HepG2 (cell line): ENCODE measurements at regions not wholly inside any gene's neighbourhood (a gene's known extent, or its start where the extent isn't known, plus 50 kb on each side); places are given as distances from the start of the nearest gene placed in this dataset.
A peak's percentile ranks its signal among the peaks of the same experiment; 100 is the strongest.

ENCODE experiments used
- ATAC-seq: fragments of 200-7000 bp; cut with Tn5 transposase; 3 replicates; pipeline ENCODE4 v1.9.1; 2020; ENCODE audit warnings: mild to moderate bottlenecking, moderate library complexity
- BruUV-seq: library from RNA; stranded (reverse); fragments of 400-500 nt; replicated peaks from 2 replicates; lab custom pipeline; 2021; lab: Mats Ljungman, UMichigan
- CTCF ChIA-PET: fragments of 300-600 bp; formaldehyde crosslinking; extraction: SDS; loops from one replicate; lab custom pipeline; 2021; ENCODE audit warnings: low total read pairs, inconsistent platforms, low intra/inter-chr PET ratio; lab: Yijun Ruan, JAX
- POLR2A ChIA-PET: fragments of 350-600 bp; sonication (Branson Sonifier 250); formaldehyde crosslinking; loops from one replicate; lab custom pipeline; 2020; ENCODE audit warnings: antibody characterized with exemption, inconsistent platforms; lab: Yijun Ruan, JAX
- DNase-seq: peaks from one replicate; pipeline ENCODE4 v3.0.0-alpha.2; 2015; ENCODE audit warnings: low spot score
- FAIRE-seq: peaks from 3 replicates; lab custom pipeline; 2011; peaks lifted over from hg19 to GRCh38; lab: Jason Lieb, UNC
- H2AFZ ChIP-seq: one replicate; pipeline ENCODE4 v1.6.1; 2011; ENCODE audit warnings: low read length, inconsistent platforms
- H3K27ac ChIP-seq: fragments of 300-600 bp; 3 replicates; pipeline ENCODE4 v1.8.0; 2011; ENCODE audit warnings: mixed run types, mild to moderate bottlenecking, mixed read lengths, low read length, inconsistent platforms; ENCODE audit not compliant: insufficient read depth; ENCODE audit errors: extremely low read length
- H3K27me3 ChIP-seq, 2 experiments: fragments of 200-600 bp in 1 of 2; 2 replicates in 1 of 2; 3 replicates in 1 of 2; pipeline versions ENCODE4 v1.6.0 to v1.8.0; 2011; ENCODE audit warnings: low read length in 2 of 2, mild to moderate bottlenecking in 2 of 2, moderate library complexity in 2 of 2, inconsistent platforms in 1 of 2; ENCODE audit not compliant: insufficient read depth in 2 of 2, control insufficient read depth in 1 of 2
- H3K36me3 ChIP-seq, 2 experiments: fragments of 200-600 bp in 1 of 2; replicated peaks in 1 of 2; 2 replicates in 1 of 2; 3 replicates in 1 of 2; pipeline versions ENCODE4 v1.5.1 to v1.8.0; 2011; ENCODE audit warnings: low read length in 2 of 2, inconsistent platforms in 1 of 2; ENCODE audit not compliant: insufficient read depth in 2 of 2, control insufficient read depth in 1 of 2
- H3K4me1 ChIP-seq: 2 replicates; pipeline ENCODE4 v1.5.1; 2012; ENCODE audit warnings: low read length, inconsistent platforms; ENCODE audit not compliant: insufficient read depth
- H3K4me2 ChIP-seq: 2 replicates; pipeline ENCODE4 v1.6.0; 2011; ENCODE audit warnings: low read depth, low read length, inconsistent platforms
- H3K4me3 ChIP-seq, 3 experiments: fragments of 200-600 bp in 1 of 3; sonication (generic), shearing (Covaris generic) in 1 of 3; replicated peaks in 1 of 3; 2 replicates each; pipeline ENCODE4 v1.5.1; 2011 to 2016; ENCODE audit warnings: low read length in 3 of 3, inconsistent platforms in 2 of 3, low read depth in 2 of 3, mild to moderate bottlenecking in 2 of 3, control low read depth in 1 of 3, mixed read lengths in 1 of 3; ENCODE audit not compliant: insufficient read depth in 1 of 3
- H3K79me2 ChIP-seq: one replicate; pipeline ENCODE4 v1.6.1; 2011; ENCODE audit warnings: low read length, inconsistent platforms; ENCODE audit not compliant: insufficient read depth
- H3K9ac ChIP-seq: 2 replicates; pipeline ENCODE4 v1.6.0; 2011; ENCODE audit warnings: mild to moderate bottlenecking, low read depth, low read length, inconsistent platforms; ENCODE audit not compliant: insufficient read depth
- H3K9me3 ChIP-seq: 2 replicates; pipeline ENCODE4 v1.5.1; 2012; ENCODE audit warnings: mild to moderate bottlenecking, low read length
- H4K20me1 ChIP-seq: 2 replicates; pipeline ENCODE4 v1.6.0; 2011; ENCODE audit warnings: inconsistent platforms, mild to moderate bottlenecking, low read length, moderate library complexity; ENCODE audit not compliant: insufficient read depth
- CEBPB ChIP-seq: IDR thresholded peaks from 2 replicates; pipeline ENCODE4 v1.6.1; 2011; ENCODE audit warnings: low read depth, low read length, improper control_type of control experiment, borderline replicate concordance
- KMT2B ChIP-seq: IDR thresholded peaks from 2 replicates; pipeline ENCODE4 v1.6.1; 2016; ENCODE audit warnings: missing genetic modification reagents, missing compliant biosample characterization
- MAFK ChIP-seq, 2 experiments: IDR thresholded peaks in 1 of 2; conservative IDR thresholded peaks in 1 of 2; 2 replicates each; pipeline ENCODE4 v1.6.1; 2011; ENCODE audit warnings: improper control_type of control experiment in 2 of 2, low read length in 2 of 2
- ZNF296 ChIP-seq: sonication (generic); formaldehyde crosslinking; conservative IDR thresholded peaks from 2 replicates; pipeline ENCODE4 v1.5.0; 2020; ENCODE audit warnings: mild to moderate bottlenecking, missing genetic modification reagents
- WGBS: methylation state at CpG from one replicate; pipeline ENCODE4 v1.1.6; 2017; ENCODE audit warnings: low lambda C conversion rate; 5-methylcytosine and 5-hydroxymethylcytosine counted together
- in situ Hi-C: cut with HindIII; loops from 2 replicates; pipeline ENCODE4 v1.10.0; 2017; ENCODE audit warnings: low pct_unique_long_range_greater_than_20kb; ENCODE audit not compliant: extremely low pct_ligation_motif_present
- intact Hi-C: fragments of 100-400 bp; cut with micrococcal nuclease; formaldehyde crosslinking; loops from one replicate; pipeline ENCODE4 v1.10.0; 2022; ENCODE audit not compliant: unreplicated experiment

GRCh38 chr6:140858381-140858971, 1274.2 kb upstream of the GJE1 start:
- no peaks in the 10 kb centered on the region for H3K4me1 ChIP-seq
- no peaks in the 10 kb centered on the region for H3K27me3 ChIP-seq
- intact Hi-C loops (no loop called here), in situ Hi-C loops (no loop called here)
- H3K79me2 ChIP-seq = peaks cover 2% of the 10 kb centered on the region
- H4K20me1 ChIP-seq = no peaks in the 10 kb centered on the region; the same call in 1 of the 2 replicates
- POLR2A ChIA-PET = no interaction called here
- 89% methylated on average over 10 of the region's 10 CpGs for WGBS
- no peak overlapping the region for H3K9ac ChIP-seq
- no peak for FAIRE-seq
- TF ChIP-seq KMT2B (CRISPR knock-in tag) (no peak), MAFK (conservative IDR thresholded peaks at IDR 0.05 in 1 of 2, IDR thresholded peaks at IDR 0.05 in 1 of 2; ENCODE audit: low read length in 2 of 2) (0 out of 4 replicates have a peak, but pooled peaks of 1 of the 2 experiments have one; percentile 12)
- TF ChIP-seq, all 625 proteins: peak for 1
- CTCF ChIA-PET = no interaction called here
- Histone ChIP-seq H3K36me3 (no peaks in the 10 kb centered on the region), H2AFZ (no peak overlapping the region), H3K27ac (no peak overlapping the region), H3K4me3 (no peak overlapping the region), H3K9me3 (no peaks in the 10 kb centered on the region), H3K4me2 (no peak overlapping the region)
- ATAC-seq (no peak), DNase-seq (no peak)
- no TSS peak for BruUV-seq

- POLR2A ChIA-PET = no interaction called here
- no peaks in the 10 kb centered on the region for H3K4me1 ChIP-seq
- H3K4me3 ChIP-seq = no peak overlapping the region
- no peaks in the 10 kb centered on the region for H3K9me3 ChIP-seq
- no peak for ATAC-seq
- no peak overlapping the region for H3K27ac ChIP-seq
- no peak overlapping the region for H3K4me2 ChIP-seq
- H3K9ac ChIP-seq = no peak overlapping the region
- H4K20me1 ChIP-seq = no peaks in the 10 kb centered on the region; the same call in 1 of the 2 replicates
- H2AFZ ChIP-seq = no peak overlapping the region
- no peak for FAIRE-seq
- CTCF ChIA-PET = no interaction called here
- in situ Hi-C loops = no loop called here
- DNase-seq = no peak
- H3K36me3 ChIP-seq = no peaks in the 10 kb centered on the region
- WGBS = 96% methylated on average over 1 of the region's 1 CpG
- intact Hi-C loops = no loop called here
- BruUV-seq = no TSS peak
- TF ChIP-seq ZNF296 (CRISPR knock-in tag) (no peak), CEBPB (peak; percentile 37; the same call in 1 of the 2 replicates)
- no peaks in the 10 kb centered on the region for H3K27me3 ChIP-seq
- H3K79me2 ChIP-seq = peaks cover 2% of the 10 kb centered on the region
These were observed 1274.9 kb upstream of the GJE1 start for GRCh38 chr6:140857739-140858380.
